Urinary bladder (tissue), 3 donors: ENCODE measurements at regions not wholly inside any gene's neighbourhood (a gene's known extent, or its start where the extent isn't known, plus 50 kb on each side); places are given as distances from the start of the nearest gene placed in this dataset.
"Not testable (repeated sequence)": the region's sequence is repeated elsewhere in the genome, so short reads cannot be mapped to it uniquely, and the experiment has no call there.

Experiments used
- DNase-seq: peaks from one replicate; pipeline ENCODE4 v3.0.0-alpha.2; 2015; ENCODE audit errors: extremely low spot score
- H3K27ac ChIP-seq: one replicate; pipeline ENCODE4 v1.5.1; 2013; ENCODE audit warnings: low read depth, mild to moderate bottlenecking, moderate library complexity
- H3K36me3 ChIP-seq: one replicate; pipeline ENCODE4 v1.6.1; 2013; ENCODE audit warnings: mild to moderate bottlenecking, moderate library complexity; ENCODE audit not compliant: insufficient read depth
- H3K4me1 ChIP-seq: one replicate; pipeline ENCODE4 v1.6.1; 2013; ENCODE audit warnings: mild to moderate bottlenecking, moderate library complexity; ENCODE audit not compliant: insufficient read depth
- H3K4me3 ChIP-seq: one replicate; pipeline ENCODE4 v1.5.1; 2013; ENCODE audit warnings: low read depth, low read length
- WGBS: extraction: QIAGEN DNeasy Blood & Tissue Kit; methylation state at CpG from one replicate; pipeline ENCODE4 v1.1.7; 2013; 5-methylcytosine and 5-hydroxymethylcytosine counted together
- donor health status: healthy with polysubstance abuse.
- donor health status: healthy.

- H3K36me3 ChIP-seq, H3K4me1 ChIP-seq: not testable (repeated sequence)
- WGBS, result 20% methylated on average over 10 of the region's 11 CpGs
Measured at GRCh38 chr12:8282181-8282580, 54.8 kb upstream of the FAM90A1 start.

GRCh38 chr12:8285681-8286080, 58.3 kb upstream of the FAM90A1 start:
- H3K4me3 ChIP-seq, H3K27ac ChIP-seq, H3K4me1 ChIP-seq, H3K36me3 ChIP-seq: not testable (repeated sequence)
- DNase-seq, result peak; percentile 55
- 82% methylated on average over 10 of the region's 10 CpGs for WGBS

More at GRCh38 chr12:8282181-8282580, 54.8 kb upstream of the FAM90A1 start:
- DNase-seq, H3K4me3 ChIP-seq, H3K27ac ChIP-seq: not testable (repeated sequence)

- not testable (repeated sequence) for H3K4me3 ChIP-seq, H3K4me1 ChIP-seq, DNase-seq, H3K36me3 ChIP-seq, H3K27ac ChIP-seq
- 84% methylated on average over 11 of the region's 11 CpGs for WGBS
Measured at GRCh38 chr12:8291764-8292163, 64.3 kb upstream of the FAM90A1 start.

GRCh38 chr12:8294662-8295061, 67.2 kb upstream of the FAM90A1 start:
- WGBS, result 84% methylated on average over 6 of the region's 7 CpGs
- not testable (repeated sequence) for H3K27ac ChIP-seq, H3K4me1 ChIP-seq, H3K4me3 ChIP-seq, H3K36me3 ChIP-seq, DNase-seq

GRCh38 chr12:8308611-8309010, 81.2 kb upstream of the FAM90A1 start:
- not testable (repeated sequence) for H3K4me3 ChIP-seq, H3K4me1 ChIP-seq, H3K36me3 ChIP-seq, DNase-seq, H3K27ac ChIP-seq
- 53% methylated on average over 8 of the region's 10 CpGs for WGBS

- DNase-seq, H3K27ac ChIP-seq, H3K4me1 ChIP-seq, H3K36me3 ChIP-seq, H3K4me3 ChIP-seq: not testable (repeated sequence)
- WGBS, result 95% methylated on average over 4 of the region's 4 CpGs
Measured at GRCh38 chr12:8315997-8316396, 88.6 kb upstream of the FAM90A1 start.

- not testable (repeated sequence) for H3K27ac ChIP-seq, H3K4me3 ChIP-seq, H3K36me3 ChIP-seq, DNase-seq, H3K4me1 ChIP-seq
- WGBS, result 41% methylated on average over 5 of the region's 5 CpGs
Measured at GRCh38 chr12:8317675-8318074, 90.3 kb upstream of the FAM90A1 start.

GRCh38 chr12:8320251-8320730, 92.9 kb upstream of the FAM90A1 start:
- WGBS, result 25% methylated on average over 11 of the region's 11 CpGs
- H3K36me3 ChIP-seq, H3K4me3 ChIP-seq, H3K27ac ChIP-seq, H3K4me1 ChIP-seq: not testable (repeated sequence)
- peak; percentile 6 for DNase-seq

- DNase-seq, result not testable (repeated sequence)
Measured at GRCh38 chr12:8320791-8321370, 93.5 kb upstream of the FAM90A1 start.

GRCh38 chr12:8325145-8325839, 97.9 kb upstream of the FAM90A1 start:
- not testable (repeated sequence) for H3K36me3 ChIP-seq, DNase-seq, H3K27ac ChIP-seq, H3K4me1 ChIP-seq, H3K4me3 ChIP-seq
- 87% methylated on average over 3 of the region's 4 CpGs for WGBS

More at GRCh38 chr12:8320791-8321370, 93.5 kb upstream of the FAM90A1 start:
- H3K4me3 ChIP-seq, H3K4me1 ChIP-seq, H3K36me3 ChIP-seq, H3K27ac ChIP-seq: not testable (repeated sequence)
- 49% methylated on average over 7 of the region's 7 CpGs for WGBS

- not testable (repeated sequence) for H3K4me3 ChIP-seq, H3K27ac ChIP-seq, DNase-seq, H3K4me1 ChIP-seq, H3K36me3 ChIP-seq
- WGBS, result 77% methylated on average over 3 of the region's 3 CpGs
Measured at GRCh38 chr12:8328835-8329234, 101.4 kb upstream of the FAM90A1 start.

- not testable (repeated sequence) for H3K4me1 ChIP-seq, H3K27ac ChIP-seq, DNase-seq, H3K4me3 ChIP-seq, H3K36me3 ChIP-seq
- WGBS, result 87% methylated on average over 2 of the region's 2 CpGs
Measured at GRCh38 chr12:8332373-8332772, 105.0 kb upstream of the FAM90A1 start.

- WGBS, result 68% methylated on average over 3 of the region's 3 CpGs
- not testable (repeated sequence) for H3K4me1 ChIP-seq, H3K27ac ChIP-seq, H3K4me3 ChIP-seq, DNase-seq, H3K36me3 ChIP-seq
Measured at GRCh38 chr12:8351073-8351472, 104.7 kb upstream of the CLEC6A start.

GRCh38 chr12:8354741-8355140, 101.0 kb upstream of the CLEC6A start:
- not testable (repeated sequence) for DNase-seq, H3K27ac ChIP-seq, H3K36me3 ChIP-seq, H3K4me3 ChIP-seq, H3K4me1 ChIP-seq
- 40% methylated on average over 1 of the region's 1 CpG for WGBS
